Ectodermal cell (in vitro differentiated cells): ENCODE measurements at regions not wholly inside any gene's neighbourhood (a gene's known extent, or its start where the extent isn't known, plus 50 kb on each side); places are given as distances from the start of the nearest gene placed in this dataset.

ENCODE experiments used
- H3K27ac ChIP-seq: 2 replicates; pipeline ENCODE4 v1.7.0; 2013; ENCODE audit warnings: mild to moderate bottlenecking, low read depth, low read length; ENCODE audit not compliant: insufficient read depth, poor library complexity, severe bottlenecking
- H3K27me3 ChIP-seq: 2 replicates; pipeline ENCODE4 v1.7.0; 2013; ENCODE audit warnings: mild to moderate bottlenecking, low read length; ENCODE audit not compliant: insufficient read depth, control insufficient read depth, poor library complexity, severe bottlenecking
- H3K36me3 ChIP-seq: one replicate; pipeline ENCODE4 v1.7.0; 2013; ENCODE audit warnings: low read length; ENCODE audit not compliant: control insufficient read depth, insufficient read depth
- H3K4me1 ChIP-seq: one replicate; pipeline ENCODE4 v1.7.0; 2013; ENCODE audit warnings: low read length; ENCODE audit not compliant: control insufficient read depth, insufficient read depth
- H3K4me3 ChIP-seq: 2 replicates; pipeline ENCODE4 v1.7.0; 2013; ENCODE audit warnings: low read depth, low read length, control low read depth; ENCODE audit not compliant: insufficient read depth
- H3K9me3 ChIP-seq: 2 replicates; pipeline ENCODE4 v1.7.0; 2013; ENCODE audit warnings: mild to moderate bottlenecking, low read length, moderate library complexity; ENCODE audit not compliant: control insufficient read depth
- WGBS, 2 experiments: methylation state at CpG; one replicate each; pipeline ENCODE4 v1.1.7; 2013; ENCODE audit warnings: missing lambda C conversion rate in 2 of 2; 5-methylcytosine and 5-hydroxymethylcytosine counted together

DNA sequence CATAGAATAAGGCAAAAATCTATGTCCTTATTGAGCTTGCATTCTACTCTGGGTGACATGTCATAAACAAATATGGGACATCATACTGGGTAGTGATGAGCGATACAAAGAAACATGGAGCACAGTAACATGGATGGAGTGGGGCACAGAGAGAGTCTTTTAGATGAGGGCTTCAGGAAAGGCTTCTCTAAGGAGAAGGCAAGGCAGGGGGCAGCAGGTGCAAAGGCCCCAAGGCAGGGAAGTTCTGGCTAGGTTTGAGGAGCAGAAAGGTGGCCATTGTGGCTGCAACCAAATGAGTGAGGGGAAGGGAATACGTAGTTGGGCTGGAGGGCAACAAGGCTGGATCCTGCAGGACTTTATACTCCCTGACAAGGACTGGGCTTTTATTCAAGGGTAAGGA, 211.4 kb downstream of the HERPUD2 start:
- 92 to 97% methylated on average over 2 of the region's 2 CpGs for WGBS, 2 experiments

DNA sequence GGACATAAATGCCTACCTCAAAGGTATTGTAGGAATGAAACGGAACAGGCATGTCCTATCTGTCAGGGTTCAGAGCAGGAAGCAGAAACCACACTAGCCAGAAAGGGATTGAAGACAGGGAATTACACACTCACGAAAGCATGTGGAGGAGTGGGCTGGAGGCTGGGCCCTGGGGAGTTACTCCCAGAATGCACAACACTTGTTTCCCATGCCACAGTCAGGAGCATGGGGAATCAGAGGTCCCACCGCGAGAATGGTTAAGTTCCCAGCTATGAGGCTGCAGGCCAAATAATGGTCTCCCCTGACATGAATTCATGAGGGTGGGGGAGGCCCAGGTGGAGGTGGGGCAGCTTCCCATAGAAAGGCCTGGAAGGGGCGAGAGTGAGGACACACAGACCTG, 212.7 kb downstream of the HERPUD2 start:
- Histone ChIP-seq H3K9me3 (no peaks in the 10 kb centered on the region), H3K27me3 (no peaks in the 10 kb centered on the region), H3K36me3 (no peaks in the 10 kb centered on the region), H3K4me1 (no peaks in the 10 kb centered on the region), H3K27ac (no peak overlapping the region), H3K4me3 (no peak overlapping the region)
- 87 to 94% methylated on average over 5 of the region's 5 CpGs for WGBS, 2 experiments

More for the DNA sequence above, 211.4 kb downstream of the HERPUD2 start:
- Histone ChIP-seq H3K4me1 (no peaks in the 10 kb centered on the region), H3K4me3 (no peak overlapping the region), H3K27ac (no peak overlapping the region), H3K36me3 (no peaks in the 10 kb centered on the region), H3K9me3 (no peaks in the 10 kb centered on the region), H3K27me3 (no peaks in the 10 kb centered on the region)

DNA sequence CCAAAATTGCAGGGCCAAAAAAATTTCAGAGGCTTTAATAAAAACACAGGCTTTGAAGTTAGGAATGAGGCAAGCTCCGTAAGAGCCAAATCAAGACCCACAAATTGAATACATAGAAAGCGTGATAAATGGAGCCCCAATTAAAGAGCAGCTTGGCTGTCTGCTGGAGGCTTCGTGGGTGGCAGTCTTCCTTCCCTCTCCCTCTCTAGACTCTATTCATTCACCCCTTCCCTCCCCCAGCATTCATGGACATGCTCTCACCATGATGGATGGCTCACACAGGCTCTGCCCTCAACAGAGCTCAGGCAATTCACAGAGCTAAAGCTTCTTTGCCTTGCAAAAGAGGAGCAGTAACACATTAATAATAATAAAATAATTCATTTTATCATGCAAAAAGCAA, 214.1 kb downstream of the HERPUD2 start:
- H3K27me3 ChIP-seq = no peaks in the 10 kb centered on the region
- no peaks in the 10 kb centered on the region for H3K9me3 ChIP-seq
- H3K4me3 ChIP-seq = no peak overlapping the region
- H3K36me3 ChIP-seq = no peaks in the 10 kb centered on the region
- no peak overlapping the region for H3K27ac ChIP-seq
- no peaks in the 10 kb centered on the region for H3K4me1 ChIP-seq
- 60 to 68% methylated on average over 3 of the region's 3 CpGs for WGBS, 2 experiments

DNA sequence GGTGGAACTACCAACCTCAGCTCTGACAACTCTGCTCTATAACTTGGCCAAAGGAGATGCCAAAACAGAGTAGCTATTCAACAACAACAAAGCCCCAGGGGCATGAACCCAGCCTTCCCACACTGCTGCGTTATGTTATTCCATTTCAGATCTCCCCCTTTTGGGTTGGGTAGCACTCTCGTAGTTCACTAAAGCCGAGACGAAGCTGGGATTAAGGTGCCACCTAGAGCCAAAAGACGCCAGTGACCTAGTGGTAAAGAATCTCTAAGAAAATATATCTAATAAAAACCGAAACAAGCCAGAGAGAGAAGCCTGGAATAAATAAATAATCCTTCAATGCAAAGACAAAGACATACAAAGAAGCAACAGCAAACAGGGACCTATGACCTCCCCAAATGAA, 217.3 kb downstream of the HERPUD2 start:
- Histone ChIP-seq H3K27me3 (no peaks in the 10 kb centered on the region), H3K36me3 (no peaks in the 10 kb centered on the region), H3K4me1 (no peaks in the 10 kb centered on the region), H3K9me3 (no peaks in the 10 kb centered on the region), H3K4me3 (no peak overlapping the region), H3K27ac (no peak overlapping the region)
- WGBS, 2 experiments = 65 to 80% methylated on average over 5 to 6 of the region's 6 CpGs

DNA sequence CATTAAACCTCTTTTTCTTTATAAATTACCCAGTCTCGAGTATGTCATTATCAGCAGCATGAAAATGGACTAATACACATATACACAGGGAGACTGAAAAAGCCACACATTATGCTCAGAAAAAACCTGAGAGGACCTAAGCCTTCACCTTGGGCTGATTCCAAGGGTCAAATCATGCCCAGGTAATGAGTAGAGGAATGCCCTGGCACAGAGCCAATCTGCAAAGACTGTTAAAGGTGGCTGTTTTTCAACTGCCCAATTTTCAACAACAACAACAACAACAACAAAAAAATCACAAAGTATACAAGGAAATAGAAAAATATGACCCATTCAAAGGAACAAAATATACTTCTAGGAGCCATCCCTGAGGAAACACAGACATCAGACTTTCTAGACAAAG, 220.2 kb upstream of the TBX20 start:
- no peak overlapping the region for H3K27ac ChIP-seq
- H3K4me1 ChIP-seq = no peaks in the 10 kb centered on the region
- WGBS, 2 experiments = 94 to 96% methylated on average over 1 of the region's 1 CpG
- H3K27me3 ChIP-seq = no peaks in the 10 kb centered on the region
- H3K9me3 ChIP-seq = no peaks in the 10 kb centered on the region
- no peak overlapping the region for H3K4me3 ChIP-seq
- H3K36me3 ChIP-seq = no peaks in the 10 kb centered on the region

DNA sequence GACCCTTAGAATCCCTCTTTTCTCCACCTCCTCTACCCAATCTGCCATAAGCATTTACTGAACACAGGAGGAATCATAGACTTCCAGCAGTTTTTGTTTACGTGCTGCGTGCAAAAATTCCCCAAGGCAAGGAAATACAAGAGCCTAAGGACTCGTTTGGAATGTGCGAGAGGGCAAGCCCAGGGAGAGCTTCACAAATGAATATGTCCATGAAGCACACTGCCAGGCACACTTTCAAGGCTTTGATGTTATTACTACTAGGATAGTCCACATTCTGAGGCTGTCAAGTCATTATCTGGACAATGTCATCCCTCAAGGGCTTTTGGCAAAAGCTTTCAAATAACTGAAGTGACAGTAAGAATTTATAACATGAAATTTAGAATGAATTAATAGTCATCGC, 214.7 kb upstream of the TBX20 start:
- Histone ChIP-seq H3K9me3 (no peaks in the 10 kb centered on the region), H3K4me1 (no peaks in the 10 kb centered on the region), H3K36me3 (no peaks in the 10 kb centered on the region), H3K27ac (no peak overlapping the region), H3K27me3 (no peaks in the 10 kb centered on the region), H3K4me3 (no peak overlapping the region)
- 69 to 79% methylated on average over 5 of the region's 5 CpGs for WGBS, 2 experiments

DNA sequence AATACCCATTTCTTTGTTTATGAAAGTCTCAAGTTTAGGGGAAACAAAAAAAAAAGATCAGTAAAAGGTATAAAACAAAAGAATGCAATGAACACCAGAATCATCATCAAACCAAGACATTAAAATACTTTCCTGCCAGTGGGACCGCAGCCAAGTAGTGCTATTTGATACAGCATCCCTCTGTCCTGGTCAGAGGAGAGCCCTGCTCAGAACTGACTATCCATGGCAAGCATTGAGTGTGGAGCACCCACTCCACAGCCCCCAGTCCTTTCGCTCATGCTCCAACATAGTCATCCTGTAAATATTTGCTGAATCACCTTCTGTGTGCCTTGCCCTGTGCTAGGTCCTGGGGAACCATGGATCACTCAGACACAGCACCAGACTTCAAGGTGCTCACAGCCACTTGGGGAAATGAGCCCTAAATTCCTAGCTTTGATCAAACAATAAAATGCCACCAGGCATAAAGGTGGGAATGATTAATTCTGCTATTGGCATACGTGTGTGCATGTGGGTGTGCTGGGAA, 213.6 kb upstream of the TBX20 start:
- Histone ChIP-seq H3K36me3 (no peaks in the 10 kb centered on the region), H3K4me3 (no peak overlapping the region), H3K27ac (no peak overlapping the region), H3K9me3 (no peaks in the 10 kb centered on the region), H3K27me3 (no peaks in the 10 kb centered on the region), H3K4me1 (no peaks in the 10 kb centered on the region)
- 91 to 93% methylated on average over 3 of the region's 3 CpGs for WGBS, 2 experiments

DNA sequence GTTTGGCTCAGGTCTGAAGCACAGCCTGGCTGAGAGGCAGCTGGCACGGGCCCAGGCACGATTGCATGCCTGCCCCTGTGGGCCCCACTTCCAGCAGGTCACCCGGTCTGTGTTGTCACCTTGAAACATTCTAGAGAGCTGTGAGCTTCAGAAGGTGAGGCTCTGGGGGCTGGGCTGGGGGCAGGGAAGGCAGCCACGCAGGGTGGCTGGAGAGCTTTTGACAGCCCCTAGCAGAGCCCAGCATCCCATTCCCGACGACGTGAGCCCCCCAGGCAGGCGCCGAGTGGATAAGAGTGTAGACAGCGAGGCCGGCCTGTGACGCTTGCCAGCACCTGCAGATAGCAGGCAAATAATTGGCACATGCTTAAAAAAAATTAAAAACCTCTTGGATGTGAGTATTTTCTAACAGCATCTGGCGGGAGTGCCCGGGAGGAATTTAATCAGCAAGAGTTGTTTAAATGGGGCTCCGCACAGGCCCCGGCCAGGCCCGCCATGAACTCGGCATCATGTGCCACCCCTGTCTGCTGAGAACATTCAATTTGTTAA, 212.0 kb upstream of the TBX20 start:
- Histone ChIP-seq H3K36me3 (no peaks in the 10 kb centered on the region), H3K9me3 (no peaks in the 10 kb centered on the region), H3K4me1 (no peaks in the 10 kb centered on the region), H3K27me3 (no peaks in the 10 kb centered on the region), H3K4me3 (no peak overlapping the region), H3K27ac (no peak overlapping the region)
- WGBS, 2 experiments = 90 to 92% methylated on average over 18 of the region's 18 CpGs

DNA sequence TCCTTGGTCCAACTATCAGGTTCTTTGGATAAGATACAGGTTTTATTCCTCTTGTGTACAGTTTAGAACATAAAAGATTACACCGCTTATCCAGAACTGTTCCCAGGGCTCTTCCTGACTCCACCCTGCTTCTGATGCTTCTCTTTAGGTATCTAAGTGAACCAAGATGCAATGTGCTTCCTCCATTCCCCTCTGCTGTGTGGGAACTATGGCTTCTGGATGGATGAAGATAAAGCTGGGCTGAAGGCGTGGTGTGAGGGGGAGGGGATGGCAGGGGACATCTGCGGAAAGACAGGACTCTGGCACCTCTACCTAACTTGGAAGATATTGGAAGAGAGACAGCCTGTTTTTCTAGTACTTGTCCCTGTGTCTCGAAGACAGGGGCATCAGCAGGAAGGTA, 209.9 kb upstream of the TBX20 start:
- no peaks in the 10 kb centered on the region for H3K4me1 ChIP-seq
- 93% methylated on average over 2 to 3 of the region's 4 CpGs for WGBS, 2 experiments
- no peak overlapping the region for H3K27ac ChIP-seq
- no peak overlapping the region for H3K4me3 ChIP-seq
- H3K36me3 ChIP-seq = no peaks in the 10 kb centered on the region
- H3K9me3 ChIP-seq = no peaks in the 10 kb centered on the region
- no peaks in the 10 kb centered on the region for H3K27me3 ChIP-seq

DNA sequence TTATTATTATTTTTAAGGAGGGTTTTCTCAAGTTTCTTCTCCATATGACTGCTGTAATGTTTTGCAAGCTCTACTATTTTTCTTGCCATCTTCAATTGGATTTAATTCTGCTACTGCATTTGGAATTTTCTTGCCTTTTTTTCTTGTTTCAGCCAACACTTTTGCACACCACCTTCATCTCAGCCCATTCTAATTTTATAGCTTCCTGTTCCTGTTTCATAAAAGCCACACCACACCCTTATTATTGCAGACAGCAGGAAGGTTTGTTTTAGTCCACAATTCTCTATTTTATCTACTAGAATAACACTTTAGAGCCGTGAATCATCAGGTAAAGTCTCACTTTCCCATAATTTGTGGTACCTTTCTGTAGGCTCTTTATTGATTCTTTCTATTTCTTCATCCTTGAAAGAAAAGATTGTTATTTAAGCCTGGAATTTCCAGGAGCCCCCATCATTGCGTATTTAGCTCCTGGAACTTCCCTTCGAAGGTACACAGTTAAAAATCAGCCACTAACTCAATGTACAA, 209.3 kb upstream of the TBX20 start:
- Histone ChIP-seq H3K27ac (no peak overlapping the region), H3K36me3 (no peaks in the 10 kb centered on the region), H3K9me3 (no peaks in the 10 kb centered on the region), H3K27me3 (no peaks in the 10 kb centered on the region), H3K4me3 (no peak overlapping the region), H3K4me1 (no peaks in the 10 kb centered on the region)
- 88 to 96% methylated on average over 3 of the region's 3 CpGs for WGBS, 2 experiments
